NOMO-1 (cell line): ENCODE measurements at regions not wholly inside any gene's neighbourhood (a gene's known extent, or its start where the extent isn't known, plus 50 kb on each side); places are given as distances from the start of the nearest gene placed in this dataset.

ENCODE experiments used
- DNase-seq, 2 experiments: peaks; one replicate each; lab custom pipeline; 2025; ENCODE audit not compliant: unreplicated experiment in 2 of 2; lab: John Stamatoyannopoulos, UW

DNA sequence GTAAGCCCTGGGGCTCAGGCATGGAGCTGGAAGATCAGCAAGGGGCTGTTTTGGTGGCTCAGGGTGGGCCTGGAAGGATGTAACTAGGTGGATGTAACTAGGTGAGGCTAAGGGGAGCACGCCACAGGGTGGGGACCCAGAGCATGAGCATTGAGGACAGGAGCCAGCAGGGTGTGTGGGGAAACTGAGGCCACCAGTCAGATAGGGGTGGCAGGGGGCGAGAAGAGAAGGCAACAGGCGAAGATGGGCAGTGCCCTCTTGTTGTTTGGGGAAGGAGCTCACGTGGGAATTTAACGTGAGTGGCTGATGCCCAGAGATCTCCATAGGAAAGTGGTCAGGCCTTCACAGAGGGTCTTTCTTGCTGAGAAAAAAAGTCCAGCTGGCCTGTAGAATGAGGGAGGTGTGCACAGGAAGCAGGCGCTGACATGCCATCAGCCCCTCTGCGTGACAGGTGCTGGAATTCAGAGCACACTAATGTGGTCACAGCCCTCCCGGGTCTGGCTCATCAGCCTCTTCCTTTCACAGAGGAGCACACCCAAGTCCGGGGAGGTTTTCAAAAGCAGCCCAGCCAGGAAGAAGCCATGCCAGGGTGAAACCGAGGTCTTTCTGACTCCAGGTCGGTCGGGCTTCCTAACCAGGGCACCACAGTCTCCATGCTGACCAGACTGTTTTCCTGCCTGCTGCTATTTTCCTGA is 54.6 kb upstream of the PAX6 start:
- no peak for DNase-seq

DNA sequence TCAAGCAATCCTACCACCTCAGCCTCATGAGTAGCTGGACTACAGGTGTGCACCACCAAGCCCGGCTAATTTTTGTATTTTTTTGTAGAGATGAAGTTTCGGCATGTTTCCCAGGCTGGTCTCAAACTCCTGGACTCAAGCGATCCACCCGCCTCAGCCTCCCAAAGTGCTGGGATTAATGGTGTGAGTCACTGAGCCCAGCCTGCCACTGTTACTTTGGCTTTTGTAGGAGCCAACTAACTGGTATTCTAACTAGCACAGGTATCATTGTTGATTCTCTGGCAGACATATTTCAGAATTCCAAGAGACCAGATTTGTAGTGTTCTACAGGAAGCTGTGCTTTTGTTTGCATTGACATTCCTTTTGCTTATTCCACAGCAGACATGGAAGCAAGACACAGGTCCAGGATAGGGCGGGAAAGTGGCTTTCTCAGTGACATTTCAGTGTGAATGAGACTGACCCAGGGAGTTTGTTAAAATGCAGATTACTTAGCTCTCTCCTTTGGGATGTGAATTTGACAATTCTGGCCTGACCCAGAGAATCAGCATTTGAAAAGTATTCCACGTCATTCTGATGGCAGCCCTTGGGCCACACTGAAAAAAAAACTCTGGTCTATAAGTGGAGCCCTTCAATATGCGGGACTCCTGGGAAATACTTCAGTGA is 52.2 kb upstream of the PAX6 start:
- no peak for DNase-seq

GRCh38 chr11:31861011-31861410 is 49.9 kb upstream of the PAX6 start:
- DNase-seq = no peak
